Spleen (tissue), 7 donors: ENCODE measurements at regions not wholly inside any gene's neighbourhood (a gene's known extent, or its start where the extent isn't known, plus 50 kb on each side); places are given as distances from the start of the nearest gene placed in this dataset.

Source experiments
- POLR2A ChIP-seq, 3 donors: fragments of 450-650 bp; IDR thresholded peaks; one replicate each; pipeline ENCODE4 v1.5.1; 2017; ENCODE audit warnings: antibody characterized with exemption in 3 of 3, mild to moderate bottlenecking in 1 of 3
- POLR2AphosphoS5 ChIP-seq, 3 donors: sonication (generic); formaldehyde crosslinking; IDR thresholded peaks; one replicate each; pipeline ENCODE4 v1.5.1; 2017; ENCODE audit warnings: antibody characterized with exemption in 3 of 3
- TF ChIP-seq, protein P1 (sequence below), 11 experiments: fragments of 200-600 bp in 7 of 11; fragments of 450-650 bp in 4 of 11; sonication (generic) in 4 of 11; IDR thresholded peaks in 8 of 11; conservative IDR thresholded peaks in 3 of 11; 1 replicate in 7 of 11; 2 replicates in 4 of 11; pipeline versions ENCODE4 v1.4.0 to v1.8.0; 2016 to 2021; ENCODE audit warnings: antibody characterized with exemption in 11 of 11, inconsistent platforms in 4 of 11, mild to moderate bottlenecking in 1 of 11
- donor health status: DM: no; HTN: no; CAD: no; lungs with moderate emphysema.
- donor health status: DM: no; HTN: no; CAD: no.
- donor health status: DM: no; HTN: no; CAD: no.

DNA sequence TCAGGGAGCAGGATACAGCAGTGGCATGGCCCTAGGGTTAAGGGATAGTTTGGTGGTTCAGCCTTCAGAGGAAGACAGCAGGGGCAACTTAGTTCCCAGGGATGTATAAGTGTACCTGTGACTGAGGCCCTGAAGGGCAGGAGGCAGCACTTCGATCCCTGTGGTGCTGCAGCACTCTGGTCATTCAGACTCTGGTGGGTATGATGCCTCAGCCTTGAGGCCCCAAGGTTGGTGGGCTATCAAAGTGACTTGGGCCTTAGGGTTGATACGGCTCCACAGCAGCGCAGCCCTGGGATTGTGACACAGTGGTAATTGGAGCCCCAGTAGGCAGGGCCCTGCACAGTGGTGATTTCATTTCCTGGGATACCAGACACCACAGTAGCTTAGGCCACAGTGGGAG, 1703.1 kb downstream of the PCDH7 start:
- TF ChIP-seq, protein P1, sequence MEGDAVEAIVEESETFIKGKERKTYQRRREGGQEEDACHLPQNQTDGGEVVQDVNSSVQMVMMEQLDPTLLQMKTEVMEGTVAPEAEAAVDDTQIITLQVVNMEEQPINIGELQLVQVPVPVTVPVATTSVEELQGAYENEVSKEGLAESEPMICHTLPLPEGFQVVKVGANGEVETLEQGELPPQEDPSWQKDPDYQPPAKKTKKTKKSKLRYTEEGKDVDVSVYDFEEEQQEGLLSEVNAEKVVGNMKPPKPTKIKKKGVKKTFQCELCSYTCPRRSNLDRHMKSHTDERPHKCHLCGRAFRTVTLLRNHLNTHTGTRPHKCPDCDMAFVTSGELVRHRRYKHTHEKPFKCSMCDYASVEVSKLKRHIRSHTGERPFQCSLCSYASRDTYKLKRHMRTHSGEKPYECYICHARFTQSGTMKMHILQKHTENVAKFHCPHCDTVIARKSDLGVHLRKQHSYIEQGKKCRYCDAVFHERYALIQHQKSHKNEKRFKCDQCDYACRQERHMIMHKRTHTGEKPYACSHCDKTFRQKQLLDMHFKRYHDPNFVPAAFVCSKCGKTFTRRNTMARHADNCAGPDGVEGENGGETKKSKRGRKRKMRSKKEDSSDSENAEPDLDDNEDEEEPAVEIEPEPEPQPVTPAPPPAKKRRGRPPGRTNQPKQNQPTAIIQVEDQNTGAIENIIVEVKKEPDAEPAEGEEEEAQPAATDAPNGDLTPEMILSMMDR (IDR thresholded peaks at IDR 0.05 in 8 of 11, conservative IDR thresholded peaks at IDR 0.05 in 3 of 11), result no peak
- TF ChIP-seq POLR2AphosphoS5 (IDR thresholded peaks at IDR 0.05), result no peak
- TF ChIP-seq POLR2A (IDR thresholded peaks at IDR 0.05), result no peak
